NCI-H2107 treated with DMSO at 0.1 percent for 48 hours (cell line): ENCODE measurements at regions not wholly inside any gene's neighbourhood (a gene's known extent, or its start where the extent isn't known, plus 50 kb on each side); places are given as distances from the start of the nearest gene placed in this dataset.

Experiments
- DNase-seq: peaks from one replicate; lab custom pipeline; 2025; ENCODE audit not compliant: unreplicated experiment; lab: John Stamatoyannopoulos, UW

GRCh38 chr5:103668281-103668680 is 105.7 kb upstream of the NUDT12 start:
- DNase-seq: no peak

GRCh38 chr5:103667068-103667467 is 104.5 kb upstream of the NUDT12 start:
- DNase-seq: no peak

- DNase-seq: no peak
These were observed 94.7 kb upstream of the NUDT12 start for GRCh38 chr5:103657301-103657700.

GRCh38 chr5:103648086-103648485 is 85.5 kb upstream of the NUDT12 start:
- DNase-seq: no peak

- no peak for DNase-seq
These were observed 84.4 kb upstream of the NUDT12 start for GRCh38 chr5:103646698-103647614.

GRCh38 chr5:103645816-103646215 is 83.2 kb upstream of the NUDT12 start:
- DNase-seq: no peak

GRCh38 chr5:103638979-103639378 is 76.4 kb upstream of the NUDT12 start:
- DNase-seq: no peak

- DNase-seq: no peak
These were observed 62.1 kb upstream of the NUDT12 start for GRCh38 chr5:103624675-103625074.

GRCh38 chr5:103624035-103624480 is 61.5 kb upstream of the NUDT12 start:
- no peak for DNase-seq

- DNase-seq: no peak
These were observed 60.8 kb upstream of the NUDT12 start for GRCh38 chr5:103623425-103623824.

GRCh38 chr5:103621548-103621930 is 59.0 kb upstream of the NUDT12 start:
- no peak for DNase-seq

- peak; percentile 97 for DNase-seq
These were observed 58.4 kb upstream of the NUDT12 start for GRCh38 chr5:103620851-103621547.

GRCh38 chr5:103617913-103618312 is 55.3 kb upstream of the NUDT12 start:
- DNase-seq: no peak

GRCh38 chr5:103617090-103617489 is 54.5 kb upstream of the NUDT12 start:
- DNase-seq: peak; percentile 88

GRCh38 chr5:103612545-103612944 is 50.0 kb upstream of the NUDT12 start:
- DNase-seq: no peak
